CD4-positive, alpha-beta T cell (primary cell): ENCODE measurements at regions not wholly inside any gene's neighbourhood (a gene's known extent, or its start where the extent isn't known, plus 50 kb on each side); places are given as distances from the start of the nearest gene placed in this dataset.
"Not testable (repeated sequence)": the region's sequence is repeated elsewhere in the genome, so short reads cannot be mapped to it uniquely, and the experiment has no call there.

Experiments used
- ATAC-seq: fragments of 200-7000 bp; cut with Tn5 transposase; one replicate; pipeline ENCODE4 v1.10.0; 2022; ENCODE audit warnings: mild to moderate bottlenecking; ENCODE audit not compliant: poor library complexity
- CTCF ChIA-PET: fragments of 350-600 bp; sonication (Branson Sonifier 250); formaldehyde crosslinking; loops from one replicate; lab custom pipeline; 2021; ENCODE audit warnings: antibody characterized with exemption, inconsistent platforms; lab: Charles Lee
- POLR2A ChIA-PET: fragments of 350-600 bp; sonication (Branson Sonifier 250); formaldehyde crosslinking; loops from one replicate; lab custom pipeline; 2021; ENCODE audit warnings: antibody characterized with exemption, inconsistent platforms; lab: Charles Lee
- DNase-seq, 14 experiments: peaks; one replicate each; pipeline ENCODE4 v3.0.0-alpha.2; 2013 to 2020; ENCODE audit warnings: mixed read lengths in 2 of 14
- H3K27ac ChIP-seq, 2 donors: one replicate each; pipeline versions ENCODE4 v1.5.1 to v1.7.0; 2013; ENCODE audit warnings: low read length in 2 of 2, low read depth in 1 of 2, mild to moderate bottlenecking in 1 of 2
- H3K27me3 ChIP-seq, 2 experiments: 1 replicate in 1 of 2; 2 replicates in 1 of 2; pipeline versions ENCODE4 v1.6.1 to v1.7.0; 2013; ENCODE audit warnings: low read length in 2 of 2, control low read depth in 1 of 2, mild to moderate bottlenecking in 1 of 2, moderate library complexity in 1 of 2; ENCODE audit not compliant: insufficient read depth in 2 of 2, control insufficient read depth in 1 of 2
- H3K36me3 ChIP-seq: one replicate; pipeline ENCODE4 v1.6.1; 2013; ENCODE audit warnings: low read length, control low read depth; ENCODE audit not compliant: insufficient read depth
- H3K4me1 ChIP-seq: one replicate; pipeline ENCODE4 v1.6.1; 2013; ENCODE audit warnings: low read length, control low read depth; ENCODE audit not compliant: insufficient read depth
- H3K4me3 ChIP-seq: one replicate; pipeline ENCODE4 v1.5.1; 2013; ENCODE audit warnings: mild to moderate bottlenecking, low read length, moderate library complexity
- H3K9me3 ChIP-seq, 2 experiments: 1 replicate in 1 of 2; 2 replicates in 1 of 2; pipeline versions ENCODE4 v1.6.1 to v1.7.0; 2013; ENCODE audit warnings: low read length in 2 of 2, mild to moderate bottlenecking in 2 of 2, control low read depth in 1 of 2, moderate library complexity in 1 of 2; ENCODE audit not compliant: control insufficient read depth in 1 of 2, insufficient read depth in 1 of 2
- H3K27ac Mint-ChIP-seq: one replicate; pipeline ENCODE4 v1.8.0; 2020; ENCODE audit warnings: mixed read lengths
- H3K27me3 Mint-ChIP-seq: one replicate; pipeline ENCODE4 v1.8.0; 2021; ENCODE audit warnings: mixed read lengths
- H3K36me3 Mint-ChIP-seq: one replicate; pipeline ENCODE4 v1.8.0; 2021; ENCODE audit warnings: low read depth, mixed read lengths
- H3K4me1 Mint-ChIP-seq: one replicate; pipeline ENCODE4 v1.8.0; 2021; ENCODE audit warnings: low read depth, mixed read lengths
- H3K4me3 Mint-ChIP-seq: one replicate; pipeline ENCODE4 v1.8.0; 2020; ENCODE audit warnings: mild to moderate bottlenecking, mixed read lengths
- H3K9me3 Mint-ChIP-seq: one replicate; pipeline ENCODE4 v1.8.0; 2020; ENCODE audit warnings: mixed read lengths
- CTCF ChIP-seq: fragments of 200-600 bp; IDR thresholded peaks from one replicate; pipeline ENCODE4 v1.8.0; 2022; ENCODE audit warnings: antibody characterized with exemption, mild to moderate bottlenecking
- intact Hi-C, 2 experiments: fragments of 100-400 bp; cut with DNase I in 1 of 2; cut with micrococcal nuclease in 1 of 2; formaldehyde crosslinking; loops; one replicate each; pipeline versions ENCODE4 v1.15.1 to v1.9.0; 2023 to 2025; cut with DNase I, micrococcal nuclease

DNA sequence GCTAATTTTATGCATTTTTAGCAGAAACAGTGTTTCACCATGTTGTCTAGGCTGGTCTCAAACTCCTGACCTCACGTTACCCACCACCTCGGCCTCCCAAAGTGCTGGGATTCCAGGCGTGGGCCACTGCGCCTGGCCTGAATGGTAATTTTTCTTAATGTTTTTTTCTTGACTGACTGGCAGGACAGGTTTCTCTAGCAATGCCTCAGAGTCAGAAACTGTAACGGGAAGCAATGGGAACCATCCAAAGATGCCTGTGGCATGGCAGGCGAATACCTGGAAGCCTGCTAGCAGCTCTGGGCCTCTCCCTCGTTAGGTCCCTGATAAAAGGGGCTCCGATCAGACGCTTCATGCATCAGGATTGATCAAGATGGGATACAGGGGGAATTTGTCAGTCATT lies 639.2 kb downstream of the NR2F1-AS1 start:
- H3K4me1 Mint-ChIP-seq: no peaks in the 10 kb centered on the region
- TF ChIP-seq CTCF: no peak
- Histone ChIP-seq H3K9me3 (peaks cover 0 to 4% of the 10 kb centered on the region in 2 experiments), H3K36me3 (no peaks in the 10 kb centered on the region), H3K4me1 (no peaks in the 10 kb centered on the region), H3K27me3 (no peaks in the 10 kb centered on the region), H3K4me3 (no peak overlapping the region), H3K27ac (no peak overlapping the region)
- POLR2A ChIA-PET: no interaction called here
- ATAC-seq (no peak), DNase-seq (no peak)
- H3K9me3 Mint-ChIP-seq: peaks cover 4% of the 10 kb centered on the region
- H3K27me3 Mint-ChIP-seq: no peaks in the 10 kb centered on the region
- intact Hi-C loops: no loop called here
- H3K4me3 Mint-ChIP-seq: no peak overlapping the region
- no peak overlapping the region for H3K27ac Mint-ChIP-seq
- CTCF ChIA-PET: no interaction called here
- H3K36me3 Mint-ChIP-seq: no peaks in the 10 kb centered on the region

DNA sequence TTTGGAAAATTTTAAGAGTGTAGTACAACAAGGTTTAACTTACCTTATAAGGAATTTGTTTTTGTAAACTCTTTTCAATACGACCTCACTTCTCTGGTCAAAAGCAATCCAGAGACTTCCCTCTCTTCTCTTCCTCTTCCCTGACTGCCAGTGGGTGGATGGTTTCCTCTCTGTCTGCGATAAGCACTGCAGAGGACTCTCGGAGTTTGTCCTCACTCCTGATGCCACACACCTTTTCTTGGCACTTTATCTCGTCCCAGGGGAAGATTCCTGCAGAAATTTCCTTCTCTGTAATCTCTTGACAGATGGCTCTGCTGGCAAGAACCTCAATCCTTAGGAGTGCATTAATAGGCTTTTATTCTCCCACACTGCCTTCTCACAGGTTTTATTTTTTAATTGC lies 641.6 kb downstream of the NR2F1-AS1 start:
- Histone ChIP-seq H3K4me3 (no peak overlapping the region), H3K27me3 (no peaks in the 10 kb centered on the region), H3K4me1 (no peaks in the 10 kb centered on the region), H3K27ac (no peak overlapping the region), H3K36me3 (no peaks in the 10 kb centered on the region), H3K9me3 (peaks cover 0 to 4% of the 10 kb centered on the region in 2 experiments)
- Mint-ChIP-seq H3K27ac (no peak overlapping the region), H3K36me3 (no peaks in the 10 kb centered on the region), H3K4me1 (no peaks in the 10 kb centered on the region), H3K4me3 (no peak overlapping the region), H3K9me3 (peaks cover 3% of the 10 kb centered on the region), H3K27me3 (no peaks in the 10 kb centered on the region)
- ChIA-PET POLR2A (no interaction called here), CTCF (no interaction called here)
- no peak for ATAC-seq
- no peak for DNase-seq
- intact Hi-C loops: no loop called here
- TF ChIP-seq CTCF: no peak

GRCh38 chr5:92937396-92937795 lies 643.6 kb downstream of the NR2F1-AS1 start:
- H3K4me3 Mint-ChIP-seq, H3K9me3 ChIP-seq, H3K27me3 ChIP-seq, H3K4me3 ChIP-seq, H3K27me3 Mint-ChIP-seq, H3K27ac ChIP-seq, DNase-seq, H3K9me3 Mint-ChIP-seq, POLR2A ChIA-PET, H3K36me3 Mint-ChIP-seq, H3K4me1 Mint-ChIP-seq, H3K4me1 ChIP-seq, intact Hi-C loops, H3K27ac Mint-ChIP-seq, H3K36me3 ChIP-seq, CTCF ChIA-PET, ATAC-seq: not testable (repeated sequence)

- no peak for TF ChIP-seq CTCF
- ChIA-PET POLR2A (no interaction called here), CTCF (no interaction called here)
- Histone ChIP-seq H3K27me3 (no peaks in the 10 kb centered on the region), H3K27ac (no peak overlapping the region), H3K36me3 (no peaks in the 10 kb centered on the region), H3K4me3 (no peak overlapping the region), H3K4me1 (no peaks in the 10 kb centered on the region), H3K9me3 (no peaks in the 10 kb centered on the region)
- peaks cover 3% of the 10 kb centered on the region for H3K9me3 Mint-ChIP-seq
- no peak overlapping the region for H3K27ac Mint-ChIP-seq
- H3K4me1 Mint-ChIP-seq: no peaks in the 10 kb centered on the region
- no peak for DNase-seq
- H3K36me3 Mint-ChIP-seq: no peaks in the 10 kb centered on the region
- no peak overlapping the region for H3K4me3 Mint-ChIP-seq
- H3K27me3 Mint-ChIP-seq: no peaks in the 10 kb centered on the region
- ATAC-seq: no peak
- intact Hi-C loops: no loop called here
Measured at GRCh38 chr5:92930057-92930456, 651.0 kb downstream of the NR2F1-AS1 start.
